CD4-positive, CD25-positive, alpha-beta regulatory T cell (primary cell): ENCODE measurements at regions not wholly inside any gene's neighbourhood (a gene's known extent, or its start where the extent isn't known, plus 50 kb on each side); places are given as distances from the start of the nearest gene placed in this dataset.
A peak's percentile ranks its signal among the peaks of the same experiment; 100 is the strongest.

ENCODE experiments used
- ATAC-seq, 2 donors: fragments of 150-1000 bp; cut with Tn5 transposase; one replicate each; pipeline ENCODE4 v1.10.0; 2021; ENCODE audit warnings: low read depth in 2 of 2, moderate number of reproducible peaks in 2 of 2, moderate library complexity in 1 of 2
- DNase-seq, 3 donors: peaks; one replicate each; pipeline versions ENCODE4 v3.0.0 to v3.0.0-alpha.2; 2012 to 2022; ENCODE audit warnings: mixed read lengths in 1 of 3
- H3K27ac ChIP-seq: one replicate; pipeline ENCODE4 v1.7.0; 2013; ENCODE audit warnings: mild to moderate bottlenecking, low read length; ENCODE audit not compliant: insufficient read depth, poor library complexity, severe bottlenecking
- H3K27me3 ChIP-seq: one replicate; pipeline ENCODE4 v1.7.0; 2013; ENCODE audit warnings: low read length; ENCODE audit not compliant: control insufficient read depth, insufficient read depth
- H3K36me3 ChIP-seq: one replicate; pipeline ENCODE4 v1.7.0; 2013; ENCODE audit warnings: mild to moderate bottlenecking, low read length, moderate library complexity; ENCODE audit not compliant: control insufficient read depth, insufficient read depth
- H3K4me1 ChIP-seq: 2 replicates; pipeline ENCODE4 v1.7.0; 2013; ENCODE audit warnings: mild to moderate bottlenecking, low read length; ENCODE audit not compliant: insufficient read depth, control insufficient read depth, poor library complexity, severe bottlenecking
- H3K4me3 ChIP-seq: one replicate; pipeline ENCODE4 v1.7.0; 2013; ENCODE audit warnings: low read depth, mild to moderate bottlenecking, low read length, moderate library complexity
- H3K9me3 ChIP-seq, 2 experiments: 1 replicate in 1 of 2; 2 replicates in 1 of 2; pipeline ENCODE4 v1.7.0; 2013; ENCODE audit warnings: low read length in 2 of 2, mild to moderate bottlenecking in 1 of 2, moderate library complexity in 1 of 2; ENCODE audit not compliant: control insufficient read depth in 2 of 2
- H3K27ac Mint-ChIP-seq, 3 donors: one replicate each; pipeline ENCODE4 v1.8.0; 2020 to 2022; ENCODE audit warnings: mild to moderate bottlenecking in 3 of 3, mixed read lengths in 3 of 3, moderate library complexity in 2 of 3
- H3K27me3 Mint-ChIP-seq: one replicate; pipeline ENCODE4 v1.8.0; 2022; ENCODE audit warnings: mild to moderate bottlenecking, mixed read lengths
- H3K36me3 Mint-ChIP-seq: one replicate; pipeline ENCODE4 v1.8.0; 2020; ENCODE audit warnings: mixed read lengths
- H3K4me1 Mint-ChIP-seq, 4 donors: one replicate each; pipeline ENCODE4 v1.8.0; 2020 to 2022; ENCODE audit warnings: mixed read lengths in 4 of 4, mild to moderate bottlenecking in 1 of 4
- H3K4me3 Mint-ChIP-seq, 4 donors: one replicate each; pipeline ENCODE4 v1.8.0; 2020 to 2022; ENCODE audit warnings: mild to moderate bottlenecking in 4 of 4, mixed read lengths in 4 of 4, moderate library complexity in 3 of 4
- H3K9me3 Mint-ChIP-seq, 7 donors: one replicate each; pipeline ENCODE4 v1.8.0; 2020 to 2022; ENCODE audit warnings: mixed read lengths in 7 of 7, mild to moderate bottlenecking in 3 of 7, moderate library complexity in 2 of 7

- H3K27me3 ChIP-seq = peaks cover 2% of the 10 kb centered on the region
- DNase-seq = no peak
- Mint-ChIP-seq H3K4me1 (no peaks in the 10 kb centered on the region), H3K9me3 (peaks cover 0 to 34% (median 4%) of the 10 kb centered on the region in 7 donors), H3K4me3 (no peak overlapping the region), H3K27me3 (peaks cover 5% of the 10 kb centered on the region), H3K36me3 (peaks cover 3% of the 10 kb centered on the region), H3K27ac (no peak overlapping the region)
- H3K27ac ChIP-seq = no peak overlapping the region
- ATAC-seq = no peak
- H3K9me3 ChIP-seq = peaks cover 6 to 16% of the 10 kb centered on the region in 2 experiments
- H3K4me3 ChIP-seq = no peak overlapping the region
- H3K36me3 ChIP-seq = no peaks in the 10 kb centered on the region
- H3K4me1 ChIP-seq = no peaks in the 10 kb centered on the region
Observed at GRCh38 chr10:131799429-131799828, 101.4 kb upstream of the PPP2R2D start.

- Histone ChIP-seq H3K4me1 (no peaks in the 10 kb centered on the region), H3K27me3 (peaks cover 2% of the 10 kb centered on the region), H3K4me3 (no peak overlapping the region), H3K27ac (no peak overlapping the region), H3K9me3 (peaks cover 4 to 11% of the 10 kb centered on the region in 2 experiments), H3K36me3 (no peaks in the 10 kb centered on the region)
- Mint-ChIP-seq H3K27me3 (peaks cover 5% of the 10 kb centered on the region), H3K4me1 (no peaks in the 10 kb centered on the region), H3K36me3 (peaks cover 3% of the 10 kb centered on the region), H3K27ac (no peak overlapping the region), H3K9me3 (peaks cover 0 to 23% (median 3%) of the 10 kb centered on the region in 7 donors), H3K4me3 (no peak overlapping the region)
- DNase-seq (no peak), ATAC-seq (no peak)
Observed at GRCh38 chr10:131802156-131802915, 98.5 kb upstream of the PPP2R2D start.

- no peaks in the 10 kb centered on the region for H3K4me1 Mint-ChIP-seq
- DNase-seq (no peak), ATAC-seq (no peak)
- Histone ChIP-seq H3K27me3 (peaks cover 2% of the 10 kb centered on the region), H3K36me3 (no peaks in the 10 kb centered on the region), H3K4me3 (no peak overlapping the region), H3K27ac (no peak overlapping the region), H3K4me1 (no peaks in the 10 kb centered on the region), H3K9me3 (peaks cover 4 to 5% of the 10 kb centered on the region in 2 experiments)
- peaks cover 3% of the 10 kb centered on the region for H3K36me3 Mint-ChIP-seq
- H3K9me3 Mint-ChIP-seq = peaks cover 0 to 21% (median 3%) of the 10 kb centered on the region in 7 donors
- H3K27me3 Mint-ChIP-seq = peaks cover 5% of the 10 kb centered on the region
- no peak overlapping the region for H3K4me3 Mint-ChIP-seq
- no peak overlapping the region for H3K27ac Mint-ChIP-seq
Observed at GRCh38 chr10:131802996-131803395, 97.8 kb upstream of the PPP2R2D start.

- Mint-ChIP-seq H3K36me3 (peaks cover 3% of the 10 kb centered on the region), H3K9me3 (peaks cover 0 to 13% (median 2%) of the 10 kb centered on the region in 7 donors), H3K4me3 (no peak overlapping the region), H3K27me3 (no peaks in the 10 kb centered on the region), H3K27ac (no peak overlapping the region), H3K4me1 (no peaks in the 10 kb centered on the region)
- ATAC-seq (no peak), DNase-seq (no peak)
- Histone ChIP-seq H3K4me1 (no peaks in the 10 kb centered on the region), H3K36me3 (no peaks in the 10 kb centered on the region), H3K4me3 (no peak overlapping the region), H3K9me3 (peaks cover 0 to 4% of the 10 kb centered on the region in 2 experiments), H3K27ac (no peak overlapping the region), H3K27me3 (peaks cover 2% of the 10 kb centered on the region)
Observed at GRCh38 chr10:131803860-131804425, 96.9 kb upstream of the PPP2R2D start.

GRCh38 chr10:131804551-131805295, 96.1 kb upstream of the PPP2R2D start:
- no peaks in the 10 kb centered on the region for H3K27me3 ChIP-seq
- H3K9me3 ChIP-seq = no peaks in the 10 kb centered on the region
- DNase-seq (no peak), ATAC-seq (no peak)
- no peak overlapping the region for H3K4me3 ChIP-seq
- no peaks in the 10 kb centered on the region for H3K4me1 Mint-ChIP-seq
- H3K4me1 ChIP-seq = no peaks in the 10 kb centered on the region
- peaks cover 0 to 6% (median 0%) of the 10 kb centered on the region in 7 donors for H3K9me3 Mint-ChIP-seq
- no peaks in the 10 kb centered on the region for H3K27me3 Mint-ChIP-seq
- peaks cover 3% of the 10 kb centered on the region for H3K36me3 Mint-ChIP-seq
- no peak overlapping the region for H3K27ac Mint-ChIP-seq
- no peaks in the 10 kb centered on the region for H3K36me3 ChIP-seq
- H3K4me3 Mint-ChIP-seq = no peak overlapping the region
- H3K27ac ChIP-seq = no peak overlapping the region

- H3K4me3 ChIP-seq = no peak overlapping the region
- H3K4me1 ChIP-seq = no peaks in the 10 kb centered on the region
- Mint-ChIP-seq H3K4me3 (no peak overlapping the region), H3K4me1 (no peaks in the 10 kb centered on the region), H3K27ac (no peak overlapping the region), H3K27me3 (no peaks in the 10 kb centered on the region), H3K36me3 (no peaks in the 10 kb centered on the region), H3K9me3 (no peaks in the 10 kb centered on the region)
- no peak overlapping the region for H3K27ac ChIP-seq
- no peak for ATAC-seq
- no peaks in the 10 kb centered on the region for H3K9me3 ChIP-seq
- no peaks in the 10 kb centered on the region for H3K27me3 ChIP-seq
- no peaks in the 10 kb centered on the region for H3K36me3 ChIP-seq
- no peak for DNase-seq
Observed at GRCh38 chr10:131805696-131806095, 95.1 kb upstream of the PPP2R2D start.

- no peaks in the 10 kb centered on the region for H3K4me1 Mint-ChIP-seq
- no peaks in the 10 kb centered on the region for H3K27me3 Mint-ChIP-seq
- H3K27ac Mint-ChIP-seq = peak overlapping the region in 1 of 3 donors; percentile 22
- no peaks in the 10 kb centered on the region for H3K27me3 ChIP-seq
- DNase-seq (no peak), ATAC-seq (no peak)
- no peaks in the 10 kb centered on the region for H3K4me1 ChIP-seq
- H3K36me3 ChIP-seq = no peaks in the 10 kb centered on the region
- no peaks in the 10 kb centered on the region for H3K9me3 Mint-ChIP-seq
- H3K27ac ChIP-seq = no peak overlapping the region
- no peak overlapping the region for H3K4me3 Mint-ChIP-seq
- H3K36me3 Mint-ChIP-seq = no peaks in the 10 kb centered on the region
- H3K9me3 ChIP-seq = no peaks in the 10 kb centered on the region
- H3K4me3 ChIP-seq = no peak overlapping the region
Observed at GRCh38 chr10:131806146-131806545, 94.7 kb upstream of the PPP2R2D start.
